ENCODE measurements at regions not wholly inside any gene's neighbourhood (a gene's known extent, or its start where the extent isn't known, plus 50 kb on each side); places are given as distances from the start of the nearest gene placed in this dataset.
A peak's percentile ranks its signal among the peaks of the same experiment; 100 is the strongest.

GRCh38 chr11:95595541-95595940, 194.0 kb downstream of the FAM76B start:
- in situ Hi-C loops (cut with HindIII; ENCODE audit: low pct_unique_long_range_greater_than_20kb, low sequenced_read_pairs) = no loop called here
- no peak for DNase-seq (ENCODE audit: low read depth)

GRCh38 chr11:95593111-95593510, 196.5 kb downstream of the FAM76B start:
- DNase-seq (ENCODE audit: low read depth) = no peak
- in situ Hi-C loops (cut with HindIII; ENCODE audit: low pct_unique_long_range_greater_than_20kb, low sequenced_read_pairs) = no loop called here

GRCh38 chr11:95592471-95592870, 197.1 kb downstream of the FAM76B start:
- in situ Hi-C loops (cut with HindIII; ENCODE audit: low pct_unique_long_range_greater_than_20kb, low sequenced_read_pairs) = no loop called here

GRCh38 chr11:95589893-95590612, 199.5 kb downstream of the FAM76B start:
- in situ Hi-C loops (cut with HindIII; ENCODE audit: low pct_unique_long_range_greater_than_20kb, low sequenced_read_pairs) = no loop called here

More at GRCh38 chr11:95592471-95592870, 197.1 kb downstream of the FAM76B start:
- no peak for DNase-seq (ENCODE audit: low read depth)

GRCh38 chr11:95588821-95589220, 200.8 kb downstream of the FAM76B start:
- no peak for DNase-seq (ENCODE audit: low read depth)
- in situ Hi-C loops (cut with HindIII; ENCODE audit: low pct_unique_long_range_greater_than_20kb, low sequenced_read_pairs) = no loop called here

More at GRCh38 chr11:95589893-95590612, 199.5 kb downstream of the FAM76B start:
- DNase-seq (ENCODE audit: low read depth) = no peak

GRCh38 chr11:95586661-95587060, 202.9 kb downstream of the FAM76B start:
- no peak for DNase-seq (ENCODE audit: low read depth)
- in situ Hi-C loops (cut with HindIII; ENCODE audit: low pct_unique_long_range_greater_than_20kb, low sequenced_read_pairs) = no loop called here

DNA sequence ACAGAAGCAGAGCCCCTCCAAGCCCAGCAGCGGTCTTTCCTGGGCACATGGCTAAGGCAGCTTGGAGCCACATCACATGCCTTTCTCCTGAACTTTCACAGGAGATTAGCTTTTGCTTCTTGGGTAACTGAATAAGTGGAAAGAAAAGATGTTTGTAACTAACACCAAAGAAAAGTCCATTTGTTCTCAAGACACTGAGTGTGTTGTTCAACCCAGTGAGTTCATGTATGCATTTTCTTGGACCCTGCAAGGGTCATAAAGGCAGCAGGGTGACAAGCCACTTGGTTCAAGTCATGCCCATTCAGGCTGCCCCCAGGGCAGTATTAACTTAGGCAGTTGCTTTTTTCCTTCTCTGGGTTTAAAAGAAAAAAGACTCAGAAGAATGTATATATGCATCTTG, 203.4 kb downstream of the FAM76B start:
- in situ Hi-C loops (cut with HindIII; ENCODE audit: low pct_unique_long_range_greater_than_20kb, low sequenced_read_pairs) = no loop called here
- DNase-seq (ENCODE audit: low read depth) = no peak

DNA sequence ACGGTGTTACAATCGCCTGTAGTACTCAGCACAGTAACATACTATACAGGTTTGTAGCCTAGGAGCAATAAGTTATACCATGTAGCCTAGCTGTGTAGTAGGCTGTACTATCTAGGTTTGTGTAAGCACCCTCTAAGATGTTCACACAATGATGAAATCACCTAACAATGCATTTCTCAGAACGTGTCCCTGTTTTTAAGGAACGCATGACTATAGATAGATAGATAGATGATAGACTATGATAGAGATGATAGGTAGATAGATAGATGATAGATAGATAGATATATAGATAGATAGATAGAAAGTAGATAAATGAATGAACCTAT, 203.9 kb downstream of the FAM76B start:
- DNase-seq (ENCODE audit: low read depth) = no peak
- in situ Hi-C loops (cut with HindIII; ENCODE audit: low pct_unique_long_range_greater_than_20kb, low sequenced_read_pairs) = no loop called here

DNA sequence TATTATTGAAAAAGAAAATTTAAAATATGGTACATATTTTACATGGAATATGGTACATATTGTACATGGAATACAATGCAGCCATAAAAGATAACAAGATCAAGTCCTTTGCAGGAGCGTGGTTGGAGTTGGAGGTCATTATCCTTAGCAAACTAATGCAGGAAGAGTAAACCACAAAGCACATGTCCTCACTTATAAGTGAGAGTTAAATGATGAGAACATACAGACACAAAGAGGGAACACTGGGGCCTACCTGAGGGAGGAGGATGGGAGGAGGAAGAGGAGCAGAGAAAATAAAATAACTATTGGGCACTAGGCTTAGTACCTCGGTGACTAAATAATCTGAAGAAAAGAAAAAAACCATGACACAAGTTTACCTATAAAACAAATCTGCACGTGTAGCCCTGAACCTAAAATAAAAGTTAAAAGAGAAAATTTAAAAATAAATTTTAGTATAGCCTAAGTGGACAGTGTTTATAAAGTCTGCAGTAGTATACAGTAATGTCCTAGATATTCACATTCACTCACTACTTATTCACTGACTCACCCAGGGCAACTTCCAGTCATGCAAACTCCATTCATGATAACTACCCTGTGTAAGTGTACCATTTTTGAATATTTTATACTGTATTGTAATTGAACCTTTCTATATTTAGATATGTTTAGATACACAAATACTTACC, 204.4 kb downstream of the FAM76B start:
- in situ Hi-C loops (cut with HindIII; ENCODE audit: low pct_unique_long_range_greater_than_20kb, low sequenced_read_pairs) = no loop called here
- no peak for DNase-seq (ENCODE audit: low read depth)

DNA sequence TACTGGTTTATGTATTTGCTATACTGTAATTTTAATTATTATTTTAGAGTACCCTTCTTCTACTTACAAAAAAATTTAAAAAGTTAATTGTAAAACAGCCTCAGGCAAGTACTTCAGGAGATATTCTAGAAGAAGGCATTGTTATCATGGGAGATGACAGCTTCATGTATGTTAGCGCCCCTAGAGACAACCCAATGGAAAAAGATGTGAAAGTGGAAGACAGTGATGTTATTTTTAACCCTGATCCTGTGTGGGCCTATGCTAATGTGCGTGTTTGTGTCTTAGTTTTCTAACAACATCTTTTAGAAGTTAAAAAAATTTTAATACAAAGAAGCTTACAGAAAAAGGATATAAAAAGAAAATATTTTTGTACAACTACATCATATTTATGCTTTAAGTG, 205.0 kb downstream of the FAM76B start:
- in situ Hi-C loops (cut with HindIII; ENCODE audit: low pct_unique_long_range_greater_than_20kb, low sequenced_read_pairs) = no loop called here
- no peak for DNase-seq (ENCODE audit: low read depth)

- DNase-seq (ENCODE audit: low read depth) = no peak
- in situ Hi-C loops (cut with HindIII; ENCODE audit: low pct_unique_long_range_greater_than_20kb, low sequenced_read_pairs) = no loop called here
Observed at GRCh38 chr11:95584180-95584579, 205.4 kb downstream of the FAM76B start.

GRCh38 chr11:95577716-95578460, 211.7 kb downstream of the FAM76B start:
- in situ Hi-C loops (cut with HindIII; ENCODE audit: low pct_unique_long_range_greater_than_20kb, low sequenced_read_pairs) = no loop called here
- peak; percentile 9 for DNase-seq (ENCODE audit: low read depth)

DNA sequence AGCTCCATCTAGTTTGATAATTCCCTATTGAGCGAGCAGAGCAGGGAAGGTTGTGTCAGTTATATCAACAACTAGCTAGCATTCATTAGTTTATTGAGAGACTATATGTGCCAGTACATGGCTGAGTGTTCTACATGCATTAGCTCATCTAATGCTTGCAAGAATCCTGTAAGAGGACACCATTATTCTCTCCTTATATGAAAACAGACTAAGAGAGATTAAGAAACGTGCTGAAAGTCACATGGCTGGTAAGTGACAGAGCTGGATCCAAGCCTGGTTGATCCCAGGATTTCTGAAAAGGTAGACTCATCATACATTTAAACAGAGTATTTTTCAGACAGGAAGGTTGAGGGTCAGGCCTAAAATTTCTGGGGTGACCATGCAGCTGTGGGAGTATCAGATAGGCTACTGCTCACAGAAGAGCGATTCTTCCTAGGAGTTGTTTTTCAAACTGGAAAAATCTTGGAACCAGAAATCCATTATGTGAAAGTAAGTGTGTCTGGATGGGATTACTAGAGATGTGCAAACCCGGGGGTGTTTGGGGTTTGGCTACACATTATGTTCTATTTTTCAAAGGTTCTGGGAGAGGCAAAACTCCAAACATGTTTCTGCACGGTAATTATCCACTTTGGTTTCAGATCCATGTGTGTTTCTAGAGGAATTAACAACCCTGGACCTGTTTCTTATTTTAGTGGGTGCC, 213.3 kb downstream of the FAM76B start:
- DNase-seq (ENCODE audit: low read depth) = no peak
- in situ Hi-C loops (cut with HindIII; ENCODE audit: low pct_unique_long_range_greater_than_20kb, low sequenced_read_pairs) = no loop called here

DNA sequence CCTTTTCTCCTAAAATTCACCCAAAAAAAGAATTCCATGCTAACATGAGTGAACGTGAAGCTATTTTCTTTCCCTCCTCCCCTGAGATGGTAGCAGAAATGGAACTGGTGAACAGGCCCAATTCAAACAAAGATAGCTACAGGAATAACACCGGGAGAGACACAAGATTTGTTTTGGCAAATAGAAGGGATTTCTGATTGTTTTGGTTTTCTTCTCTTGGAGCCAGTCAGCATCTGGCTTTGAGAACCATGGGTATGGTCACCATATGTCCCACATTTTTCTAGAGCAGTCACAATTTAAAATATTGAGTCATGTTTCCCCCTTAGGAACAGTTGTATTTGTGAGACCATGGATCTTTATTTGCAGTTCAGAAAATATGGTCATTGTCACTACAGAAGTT, 214.1 kb downstream of the FAM76B start:
- no peak for DNase-seq (ENCODE audit: low read depth)
- in situ Hi-C loops (cut with HindIII; ENCODE audit: low pct_unique_long_range_greater_than_20kb, low sequenced_read_pairs) = no loop called here

GRCh38 chr11:95571718-95572260, 217.8 kb downstream of the FAM76B start:
- no peak for DNase-seq (ENCODE audit: low read depth)
- in situ Hi-C loops (cut with HindIII; ENCODE audit: low pct_unique_long_range_greater_than_20kb, low sequenced_read_pairs) = no loop called here

- no peak for DNase-seq (ENCODE audit: low read depth)
- in situ Hi-C loops (cut with HindIII; ENCODE audit: low pct_unique_long_range_greater_than_20kb, low sequenced_read_pairs) = no loop called here
Observed at GRCh38 chr11:95570845-95571244, 218.7 kb downstream of the FAM76B start.

DNA sequence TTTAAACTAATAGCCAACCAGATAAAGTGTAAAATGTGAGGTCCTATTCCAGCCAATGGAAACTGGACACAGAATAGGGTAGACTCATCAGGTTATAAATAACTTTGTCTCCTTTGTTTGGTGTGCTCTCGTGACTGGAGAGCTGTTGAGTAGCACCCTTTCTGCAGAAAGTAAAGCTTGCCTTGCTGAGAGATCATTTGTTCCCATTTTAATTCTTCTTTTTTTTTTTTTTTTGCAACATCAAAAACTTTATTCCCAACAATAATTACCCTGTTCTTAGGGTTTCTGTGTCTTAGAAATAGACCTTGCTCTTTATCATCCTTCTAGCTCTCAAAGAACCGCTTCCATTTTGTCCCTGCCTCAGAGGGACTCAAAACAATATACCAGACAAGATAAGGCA, 220.4 kb downstream of the FAM76B start:
- in situ Hi-C loops (cut with HindIII; ENCODE audit: low pct_unique_long_range_greater_than_20kb, low sequenced_read_pairs) = no loop called here
- DNase-seq (ENCODE audit: low read depth) = no peak

DNA sequence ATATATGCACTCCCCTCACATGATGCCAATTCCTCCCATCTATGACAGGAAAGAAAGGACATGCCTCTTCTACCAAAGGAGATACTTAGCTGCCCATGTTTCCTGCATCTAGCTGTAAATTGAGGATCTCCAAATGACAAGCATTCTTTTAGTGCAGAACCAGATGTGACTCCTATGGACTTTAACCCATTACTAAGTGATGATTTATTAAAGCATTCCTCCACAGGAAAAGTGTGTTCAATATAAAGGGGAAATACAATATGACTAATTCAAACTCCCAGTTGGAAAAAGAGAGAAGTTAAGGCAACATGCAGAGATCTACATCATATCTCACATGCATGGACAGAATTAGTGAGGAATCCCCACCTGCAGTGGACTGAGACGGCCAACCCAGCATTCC, 221.3 kb downstream of the FAM76B start:
- in situ Hi-C loops (cut with HindIII; ENCODE audit: low pct_unique_long_range_greater_than_20kb, low sequenced_read_pairs) = no loop called here
- DNase-seq (ENCODE audit: low read depth) = no peak

- in situ Hi-C loops (cut with HindIII; ENCODE audit: low pct_unique_long_range_greater_than_20kb, low sequenced_read_pairs) = no loop called here
- no peak for DNase-seq (ENCODE audit: low read depth)
Observed at GRCh38 chr11:95567685-95568084, 221.9 kb downstream of the FAM76B start.

All from Caki2 (cell line).